Body of pancreas (tissue), 4 donors: ENCODE measurements at regions not wholly inside any gene's neighbourhood (a gene's known extent, or its start where the extent isn't known, plus 50 kb on each side); places are given as distances from the start of the nearest gene placed in this dataset. TPM values are rescaled to one million over a fixed set of nuclear protein-coding genes. Genes with fewer than 3 reads are reported as not detected.

Source experiments
- ATAC-seq: fragments of 150-250 bp; one replicate; pipeline ENCODE4 v1.9.1; 2016
- DNase-seq, 4 donors: peaks; one replicate each; pipeline ENCODE4 v3.0.0-alpha.2; 2019
- H3K27ac ChIP-seq, 4 donors: fragments of 200-600 bp; sonication (generic); 1 replicate in 3 of 4; 2 replicates in 1 of 4; pipeline versions ENCODE4 v1.5.1 to v1.6.1; 2016 to 2019; ENCODE audit warnings: mild to moderate bottlenecking in 1 of 4, mixed read lengths in 1 of 4, moderate library complexity in 1 of 4
- H3K27me3 ChIP-seq, 2 donors: fragments of 200-600 bp; sonication (generic); one replicate each; pipeline ENCODE4 v1.6.0; 2016; ENCODE audit warnings: mild to moderate bottlenecking in 1 of 2
- H3K36me3 ChIP-seq, 2 donors: fragments of 200-600 bp; sonication (generic); replicated peaks in 1 of 2; 2 replicates each; pipeline ENCODE4 v1.5.1; 2016; ENCODE audit warnings: low read depth in 2 of 2; ENCODE audit not compliant: insufficient read depth in 1 of 2
- H3K4me1 ChIP-seq: fragments of 200-600 bp; sonication (generic); one replicate; pipeline ENCODE4 v1.6.0; 2016
- H3K4me3 ChIP-seq, 2 donors: fragments of 200-600 bp; sonication (generic); 1 replicate in 1 of 2; 2 replicates in 1 of 2; pipeline ENCODE4 v1.5.1; 2016 to 2019
- H3K9me3 ChIP-seq, 3 donors: fragments of 200-600 bp; sonication (generic); 1 replicate in 2 of 3; 2 replicates in 1 of 3; pipeline ENCODE4 v1.5.1; 2016
- CTCF ChIP-seq, 7 experiments: fragments of 450-650 bp in 4 of 7; fragments of 200-600 bp in 3 of 7; sonication (generic) in 3 of 7; IDR thresholded peaks; one replicate each; pipeline ENCODE4 v1.5.1; 2016 to 2019; ENCODE audit warnings: antibody characterized with exemption in 7 of 7
- POLR2A ChIP-seq, 3 donors: fragments of 450-650 bp; IDR thresholded peaks; one replicate each; pipeline ENCODE4 v1.6.1; 2016; ENCODE audit warnings: antibody characterized with exemption in 3 of 3, mild to moderate bottlenecking in 2 of 3
- WGBS, 2 donors: methylation state at CpG; one replicate each; pipeline ENCODE4 v1.1.5; 2017; 5-methylcytosine and 5-hydroxymethylcytosine counted together
- intact Hi-C: fragments of 100-400 bp; cut with DNase I; formaldehyde crosslinking; loops from one replicate; pipeline ENCODE4 v1.15.1; 2023
- small RNA-seq: library from RNA; depleted of rRNA; stranded (forward); fragments of <200 nt; gene quantifications from one replicate; pipeline ENCODE3, GENCODE V24; 2016

- no peaks in the 10 kb centered on the region for H3K36me3 ChIP-seq
- no peaks in the 10 kb centered on the region for H3K27me3 ChIP-seq
- peak in 1 of 4 donors; percentile 20 for DNase-seq
- no peaks in the 10 kb centered on the region for H3K9me3 ChIP-seq
- H3K27ac ChIP-seq, result no peak overlapping the region
- peaks cover 43% of the 10 kb centered on the region for H3K4me1 ChIP-seq
- peak; percentile 35 for ATAC-seq
- no peak overlapping the region for H3K4me3 ChIP-seq
- no peak for TF ChIP-seq CTCF (IDR thresholded peaks at IDR 0.05)
- TF ChIP-seq POLR2A (IDR thresholded peaks at IDR 0.05), result no peak
- WGBS, 2 donors, result 79 to 80% methylated on average over 3 of the region's 3 CpGs
- intact Hi-C loops, result no loop called here
These were observed 81.3 kb downstream of the CDC42EP3 start for GRCh38 chr2:37590119-37590571.

Small RNA genes in the stretch of these regions (small RNA-seq; reads per million reads assigned to genes)
- not detected for gene RNU6-1116P
